Adrenal gland (tissue), 5 donors: ENCODE measurements at regions not wholly inside any gene's neighbourhood (a gene's known extent, or its start where the extent isn't known, plus 50 kb on each side); places are given as distances from the start of the nearest gene placed in this dataset.

Experiments
- POLR2A ChIP-seq, 2 donors: fragments of 450-650 bp; IDR thresholded peaks; one replicate each; pipeline ENCODE4 v1.6.1; 2017; ENCODE audit warnings: antibody characterized with exemption in 2 of 2, mild to moderate bottlenecking in 2 of 2, moderate library complexity in 1 of 2
- TF ChIP-seq, protein P1 (sequence below), 6 experiments: fragments of 450-650 bp in 4 of 6; fragments of 200-600 bp in 2 of 6; sonication (generic) in 1 of 6; IDR thresholded peaks; 1 replicate in 5 of 6; 2 replicates in 1 of 6; pipeline versions ENCODE4 v1.5.1 to v1.8.0; 2016 to 2021; ENCODE audit warnings: antibody characterized with exemption in 6 of 6, mild to moderate bottlenecking in 2 of 6, moderate library complexity in 1 of 6
- donor health status: DM: no; HTN: no; CAD: no.

DNA sequence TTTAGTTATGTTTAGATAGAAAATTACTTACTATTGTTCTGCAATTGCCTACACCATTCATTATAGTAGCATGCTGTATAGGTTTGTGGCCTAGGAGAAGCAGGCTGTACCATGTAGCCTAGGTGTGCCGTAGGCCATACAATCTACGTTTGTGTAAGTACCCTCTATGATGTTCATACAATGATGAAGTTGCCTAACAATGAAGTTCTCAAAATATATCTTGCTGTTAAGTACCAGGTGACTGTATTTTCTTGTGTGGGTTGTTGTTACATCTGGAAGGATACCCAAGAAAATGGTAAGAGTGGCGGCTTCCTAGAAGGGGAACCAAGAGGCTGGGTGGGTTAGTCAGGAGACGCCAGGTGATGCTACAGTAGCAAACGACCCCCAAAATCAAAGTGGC, 88.3 kb upstream of the FOXF1 start:
- TF ChIP-seq POLR2A (IDR thresholded peaks at IDR 0.05), result no peak
- TF ChIP-seq, protein P1, sequence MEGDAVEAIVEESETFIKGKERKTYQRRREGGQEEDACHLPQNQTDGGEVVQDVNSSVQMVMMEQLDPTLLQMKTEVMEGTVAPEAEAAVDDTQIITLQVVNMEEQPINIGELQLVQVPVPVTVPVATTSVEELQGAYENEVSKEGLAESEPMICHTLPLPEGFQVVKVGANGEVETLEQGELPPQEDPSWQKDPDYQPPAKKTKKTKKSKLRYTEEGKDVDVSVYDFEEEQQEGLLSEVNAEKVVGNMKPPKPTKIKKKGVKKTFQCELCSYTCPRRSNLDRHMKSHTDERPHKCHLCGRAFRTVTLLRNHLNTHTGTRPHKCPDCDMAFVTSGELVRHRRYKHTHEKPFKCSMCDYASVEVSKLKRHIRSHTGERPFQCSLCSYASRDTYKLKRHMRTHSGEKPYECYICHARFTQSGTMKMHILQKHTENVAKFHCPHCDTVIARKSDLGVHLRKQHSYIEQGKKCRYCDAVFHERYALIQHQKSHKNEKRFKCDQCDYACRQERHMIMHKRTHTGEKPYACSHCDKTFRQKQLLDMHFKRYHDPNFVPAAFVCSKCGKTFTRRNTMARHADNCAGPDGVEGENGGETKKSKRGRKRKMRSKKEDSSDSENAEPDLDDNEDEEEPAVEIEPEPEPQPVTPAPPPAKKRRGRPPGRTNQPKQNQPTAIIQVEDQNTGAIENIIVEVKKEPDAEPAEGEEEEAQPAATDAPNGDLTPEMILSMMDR (IDR thresholded peaks at IDR 0.05), result no peak
